NCI-H82 treated with DMSO at 0.1 percent for 48 hours (cell line): ENCODE measurements at regions not wholly inside any gene's neighbourhood (a gene's known extent, or its start where the extent isn't known, plus 50 kb on each side); places are given as distances from the start of the nearest gene placed in this dataset.
A peak's percentile ranks its signal among the peaks of the same experiment; 100 is the strongest.
"Not testable (repeated sequence)": the region's sequence is repeated elsewhere in the genome, so short reads cannot be mapped to it uniquely, and the experiment has no call there.

ENCODE experiments used
- DNase-seq: peaks from one replicate; lab custom pipeline; 2025; ENCODE audit not compliant: unreplicated experiment; lab: John Stamatoyannopoulos, UW

GRCh38 chr4:28443371-28443770 is 1582.7 kb downstream of the STIM2 start:
- no peak for DNase-seq

- no peak for DNase-seq
These were observed 1583.3 kb downstream of the STIM2 start for GRCh38 chr4:28443801-28444412.

GRCh38 chr4:28444886-28445496 is 1584.3 kb downstream of the STIM2 start:
- no peak for DNase-seq

GRCh38 chr4:28449085-28449484 is 1588.4 kb downstream of the STIM2 start:
- no peak for DNase-seq

GRCh38 chr4:28451346-28451745 is 1590.7 kb downstream of the STIM2 start:
- peak; percentile 90 for DNase-seq

- peak; percentile 43 for DNase-seq
These were observed 1602.4 kb downstream of the STIM2 start for GRCh38 chr4:28462766-28463700.

GRCh38 chr4:28464823-28465222 is 1604.2 kb downstream of the STIM2 start:
- DNase-seq = no peak

- DNase-seq = not testable (repeated sequence)
These were observed 1606.2 kb downstream of the STIM2 start for GRCh38 chr4:28466886-28467285.

- no peak for DNase-seq
These were observed 1608.7 kb downstream of the STIM2 start for GRCh38 chr4:28469387-28469786.

GRCh38 chr4:28469886-28470285 is 1609.2 kb downstream of the STIM2 start:
- no peak for DNase-seq

GRCh38 chr4:28475381-28475780 is 1614.7 kb downstream of the STIM2 start:
- DNase-seq = no peak

- no peak for DNase-seq
These were observed 1619.0 kb downstream of the STIM2 start for GRCh38 chr4:28479666-28480065.

GRCh38 chr4:28481565-28481964 is 1620.9 kb downstream of the STIM2 start:
- DNase-seq = no peak

- DNase-seq = no peak
These were observed 1622.1 kb downstream of the STIM2 start for GRCh38 chr4:28482580-28483270.

GRCh38 chr4:28488021-28488420 is 1627.4 kb downstream of the STIM2 start:
- DNase-seq = no peak

GRCh38 chr4:28490669-28491068 is 1630.0 kb downstream of the STIM2 start:
- DNase-seq = no peak

GRCh38 chr4:28505064-28505463 is 1644.4 kb downstream of the STIM2 start:
- no peak for DNase-seq

GRCh38 chr4:28508636-28509035 is 1648.0 kb downstream of the STIM2 start:
- no peak for DNase-seq

GRCh38 chr4:28514766-28515165 is 1654.1 kb downstream of the STIM2 start:
- DNase-seq = not testable (repeated sequence)

GRCh38 chr4:28518561-28519165 is 1658.0 kb downstream of the STIM2 start:
- DNase-seq = no peak

GRCh38 chr4:28523681-28524190 is 1663.1 kb downstream of the STIM2 start:
- DNase-seq = peak; percentile 83
